Spleen (tissue), 11 donors: ENCODE measurements at regions not wholly inside any gene's neighbourhood (a gene's known extent, or its start where the extent isn't known, plus 50 kb on each side); places are given as distances from the start of the nearest gene placed in this dataset.
"Not testable (repeated sequence)": the region's sequence is repeated elsewhere in the genome, so short reads cannot be mapped to it uniquely, and the experiment has no call there.

Experiments used
- DNase-seq: peaks from one replicate; pipeline ENCODE4 v3.0.0-alpha.2; 2020
- H3K27ac ChIP-seq, 8 donors: fragments of 200-600 bp; sonication (generic) in 7 of 8; 1 replicate in 4 of 8; 2 replicates in 4 of 8; pipeline versions ENCODE4 v1.5.0 to v1.8.0; 2016 to 2021; ENCODE audit warnings: inconsistent platforms in 4 of 8, mild to moderate bottlenecking in 4 of 8, moderate library complexity in 1 of 8
- H3K27me3 ChIP-seq, 7 donors: fragments of 200-600 bp; sonication (generic) in 6 of 7; replicated peaks in 1 of 7; 1 replicate in 4 of 7; 2 replicates in 3 of 7; pipeline versions ENCODE4 v1.5.0 to v1.8.0; 2016 to 2021; ENCODE audit warnings: inconsistent platforms in 3 of 7, mild to moderate bottlenecking in 1 of 7
- H3K36me3 ChIP-seq, 6 donors: fragments of 200-600 bp; sonication (generic) in 5 of 6; 1 replicate in 4 of 6; 2 replicates in 2 of 6; pipeline versions ENCODE4 v1.5.0 to v1.8.0; 2016 to 2021; ENCODE audit warnings: inconsistent platforms in 2 of 6
- H3K4me1 ChIP-seq, 6 donors: fragments of 200-600 bp; sonication (generic) in 5 of 6; 1 replicate in 3 of 6; 2 replicates in 3 of 6; pipeline versions ENCODE4 v1.5.0 to v1.8.0; 2016 to 2021; ENCODE audit warnings: inconsistent platforms in 3 of 6
- H3K4me3 ChIP-seq, 8 donors: fragments of 200-600 bp; sonication (generic) in 7 of 8; 1 replicate in 4 of 8; 2 replicates in 4 of 8; pipeline versions ENCODE4 v1.5.0 to v1.8.0; 2016 to 2021; ENCODE audit warnings: inconsistent platforms in 4 of 8, mild to moderate bottlenecking in 4 of 8, moderate library complexity in 2 of 8
- H3K9me3 ChIP-seq, 8 donors: fragments of 200-600 bp; sonication (generic) in 7 of 8; 1 replicate in 4 of 8; 2 replicates in 4 of 8; pipeline versions ENCODE4 v1.5.0 to v1.8.0; 2016 to 2021; ENCODE audit warnings: inconsistent platforms in 4 of 8
- CTCF ChIP-seq, 11 experiments: fragments of 200-600 bp in 7 of 11; fragments of 450-650 bp in 4 of 11; sonication (generic) in 4 of 11; IDR thresholded peaks in 8 of 11; conservative IDR thresholded peaks in 3 of 11; 1 replicate in 7 of 11; 2 replicates in 4 of 11; pipeline versions ENCODE4 v1.4.0 to v1.8.0; 2016 to 2021; ENCODE audit warnings: antibody characterized with exemption in 11 of 11, inconsistent platforms in 4 of 11, mild to moderate bottlenecking in 1 of 11
- POLR2A ChIP-seq, 3 donors: fragments of 450-650 bp; IDR thresholded peaks; one replicate each; pipeline ENCODE4 v1.5.1; 2017; ENCODE audit warnings: antibody characterized with exemption in 3 of 3, mild to moderate bottlenecking in 1 of 3
- POLR2AphosphoS5 ChIP-seq, 3 donors: sonication (generic); formaldehyde crosslinking; IDR thresholded peaks; one replicate each; pipeline ENCODE4 v1.5.1; 2017; ENCODE audit warnings: antibody characterized with exemption in 3 of 3
- WGBS, 5 donors: extraction: QIAGEN DNeasy Blood & Tissue Kit in 3 of 5; methylation state at CpG; one replicate each; pipeline versions ENCODE4 v1.1.5 to v1.1.7; 2013 to 2018; 5-methylcytosine and 5-hydroxymethylcytosine counted together
- intact Hi-C: fragments of 100-400 bp; cut with DNase I; formaldehyde crosslinking; loops from one replicate; pipeline ENCODE4 v1.15.0; 2023; ENCODE audit warnings: low total_unique reads
- donor health status: healthy with polysubstance abuse.
- donor health status: DM: no; HTN: no; CAD: no; lungs with moderate emphysema.
- donor health status: DM: no; HTN: no; CAD: no.
- donor health status: Bipolar disorder and iron deficiency.
- donor health status: healthy.
- donor health status: DM: no; HTN: no; CAD: no.
- donor health status: DM: yes; HTN: yes; CAD: no.

- Histone ChIP-seq H3K36me3 (no peaks in the 10 kb centered on the region), H3K9me3 (peaks cover 0 to 42% (median 34%) of the 10 kb centered on the region in 8 donors), H3K4me3 (no peak overlapping the region), H3K27ac (no peak overlapping the region), H3K27me3 (no peaks in the 10 kb centered on the region), H3K4me1 (no peaks in the 10 kb centered on the region)
- 80 to 94% (median 88%) methylated on average over 3 of the region's 3 CpGs for WGBS, 5 donors
- DNase-seq, result no peak
- intact Hi-C loops, result no loop called here
- no peak for TF ChIP-seq POLR2A (IDR thresholded peaks at IDR 0.05)
- no peak for TF ChIP-seq POLR2AphosphoS5 (IDR thresholded peaks at IDR 0.05)
- no peak for TF ChIP-seq CTCF (IDR thresholded peaks at IDR 0.05 in 8 of 11, conservative IDR thresholded peaks at IDR 0.05 in 3 of 11)
These were observed 913.9 kb downstream of the TLE4 start for GRCh38 chr9:80485420-80486250.

- H3K9me3 ChIP-seq, result peaks cover 0 to 57% (median 42%) of the 10 kb centered on the region in 8 donors
- H3K27ac ChIP-seq, H3K27me3 ChIP-seq, H3K36me3 ChIP-seq, DNase-seq, intact Hi-C loops, H3K4me3 ChIP-seq, H3K4me1 ChIP-seq: not testable (repeated sequence)
- 7 to 38% (median 22%) methylated on average over 1 of the region's 1 CpG for WGBS, 5 donors
These were observed 910.5 kb downstream of the TLE4 start for GRCh38 chr9:80482251-80482650.

- H3K27ac ChIP-seq, result no peak overlapping the region
- H3K4me1 ChIP-seq, result no peaks in the 10 kb centered on the region
- no peak for TF ChIP-seq CTCF (IDR thresholded peaks at IDR 0.05 in 8 of 11, conservative IDR thresholded peaks at IDR 0.05 in 3 of 11)
- TF ChIP-seq POLR2A (IDR thresholded peaks at IDR 0.05), result no peak
- TF ChIP-seq POLR2AphosphoS5 (IDR thresholded peaks at IDR 0.05), result no peak
- H3K9me3 ChIP-seq, result peaks cover 0 to 22% (median 3%) of the 10 kb centered on the region in 8 donors
- intact Hi-C loops, result no loop called here
- 46 to 54% (median 52%) methylated on average over 3 of the region's 3 CpGs for WGBS, 5 donors
- DNase-seq, result no peak
- no peaks in the 10 kb centered on the region for H3K27me3 ChIP-seq
- H3K4me3 ChIP-seq, result no peak overlapping the region
- no peaks in the 10 kb centered on the region for H3K36me3 ChIP-seq
These were observed 895.9 kb downstream of the TLE4 start for GRCh38 chr9:80467632-80468031.

- Histone ChIP-seq H3K4me1 (no peaks in the 10 kb centered on the region), H3K9me3 (peaks cover 0 to 33% (median 14%) of the 10 kb centered on the region in 8 donors), H3K4me3 (no peak overlapping the region), H3K27me3 (no peaks in the 10 kb centered on the region), H3K27ac (no peak overlapping the region), H3K36me3 (no peaks in the 10 kb centered on the region)
- DNase-seq, result no peak
- no peak for TF ChIP-seq POLR2A (IDR thresholded peaks at IDR 0.05)
- intact Hi-C loops, result no loop called here
- WGBS, 5 donors, result 81 to 98% (median 86%) methylated on average over 3 of the region's 3 CpGs
These were observed 893.8 kb downstream of the TLE4 start for GRCh38 chr9:80465556-80465955.

GRCh38 chr9:80449513-80449912, 877.7 kb downstream of the TLE4 start:
- TF ChIP-seq POLR2A (IDR thresholded peaks at IDR 0.05) (no peak), POLR2AphosphoS5 (IDR thresholded peaks at IDR 0.05) (no peak)
- H3K9me3 ChIP-seq, result peaks cover 0 to 24% (median 11%) of the 10 kb centered on the region in 8 donors
- 58 to 62% (median 59%) methylated on average over 4 of the region's 4 CpGs for WGBS, 5 donors
- H3K36me3 ChIP-seq, result no peaks in the 10 kb centered on the region
- H3K4me3 ChIP-seq, result no peak overlapping the region
- DNase-seq, result no peak
- intact Hi-C loops, result no loop called here
- no peaks in the 10 kb centered on the region for H3K4me1 ChIP-seq
- no peaks in the 10 kb centered on the region for H3K27me3 ChIP-seq
- H3K27ac ChIP-seq, result no peak overlapping the region
